SKM-1 treated with dmso at 0.1 percent for 144 hours (cell line): ENCODE measurements at regions not wholly inside any gene's neighbourhood (a gene's known extent, or its start where the extent isn't known, plus 50 kb on each side); places are given as distances from the start of the nearest gene placed in this dataset.

Source experiments
- DNase-seq: peaks from one replicate; lab custom pipeline; 2025; ENCODE audit not compliant: unreplicated experiment; lab: John Stamatoyannopoulos, UW

DNA sequence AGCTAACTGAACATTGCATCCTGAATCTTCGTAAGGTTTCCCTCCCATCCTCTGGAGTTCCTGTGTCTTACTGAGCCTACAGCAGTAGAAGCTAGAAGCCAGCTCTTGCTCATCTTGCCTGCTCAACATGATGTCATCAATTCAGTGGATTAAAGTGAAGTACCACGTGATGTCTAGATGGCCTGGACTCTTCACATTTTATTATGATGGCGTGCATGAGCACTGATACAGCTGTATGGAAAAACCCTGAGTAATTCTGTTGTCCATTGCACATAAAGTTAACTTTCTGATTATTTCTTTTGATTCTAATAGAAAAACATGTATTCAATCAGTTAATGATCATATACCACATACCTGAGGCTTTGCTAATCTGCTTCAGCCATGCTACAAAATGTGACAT is 2387.7 kb upstream of the TENM3 start:
- no peak for DNase-seq

DNA sequence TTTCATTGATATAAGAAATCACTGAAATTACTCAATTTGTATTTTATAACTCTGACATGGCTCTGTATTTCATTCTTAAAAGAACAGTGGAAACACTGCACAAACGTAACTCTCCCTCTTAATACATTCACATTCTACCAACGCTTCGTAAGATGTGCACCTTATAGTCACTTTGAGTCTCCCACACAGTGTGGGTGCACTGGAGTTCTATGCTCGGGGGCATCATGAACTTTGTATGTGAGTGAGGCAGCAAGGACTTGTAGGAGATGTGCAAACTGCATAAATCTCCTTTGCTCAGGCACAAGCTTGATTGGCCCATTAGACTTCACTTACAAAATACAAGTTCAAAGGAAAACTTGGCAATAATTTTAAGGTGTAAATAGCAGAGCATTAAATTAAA is 2385.0 kb upstream of the TENM3 start:
- DNase-seq, result no peak

DNA sequence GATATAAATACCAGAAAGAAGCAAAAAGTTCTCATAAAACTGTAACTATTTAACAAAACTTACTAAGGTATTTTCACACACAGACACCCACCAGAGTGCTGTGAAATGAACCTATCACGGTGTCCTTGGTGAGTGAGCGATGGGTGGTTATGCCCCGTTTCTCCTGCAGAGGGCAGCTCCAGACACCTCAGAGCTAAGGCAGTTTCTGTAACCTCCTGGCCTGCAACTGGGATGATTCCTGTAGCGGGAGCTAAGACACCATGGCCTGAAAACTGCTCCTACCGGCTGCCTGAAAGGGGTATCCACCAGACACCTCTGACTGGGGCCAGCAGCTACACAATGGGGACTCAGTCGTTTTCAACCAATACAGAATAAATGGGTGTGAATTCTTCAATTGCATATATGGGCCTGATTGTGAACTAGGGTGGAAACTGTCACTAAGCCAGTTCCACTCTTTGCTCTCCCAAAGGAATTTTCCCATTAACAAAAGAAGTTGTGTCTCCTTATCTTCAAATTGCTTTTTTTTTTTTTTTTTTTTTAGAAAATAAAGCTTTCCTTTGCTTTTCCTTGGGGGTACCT is 2375.8 kb upstream of the TENM3 start:
- DNase-seq, result peak; percentile 71

DNA sequence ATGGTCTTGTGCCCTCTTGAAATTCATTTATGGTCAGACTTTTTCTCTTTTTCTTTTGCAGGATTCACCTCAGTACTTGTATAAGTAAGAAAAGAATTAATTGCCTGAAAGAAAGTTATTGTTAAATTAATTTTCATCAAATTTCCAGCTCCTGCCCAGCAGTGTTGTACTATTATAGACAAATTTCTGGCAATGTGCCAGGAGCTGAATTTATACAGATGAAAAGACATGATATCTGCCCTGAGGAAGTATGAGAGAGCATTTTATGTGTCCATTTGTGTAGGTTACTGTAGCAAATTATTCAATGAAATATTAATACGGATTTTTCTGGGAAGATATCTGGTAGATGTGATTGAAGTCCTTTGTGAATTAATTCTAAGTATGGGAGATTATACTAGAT is 2371.5 kb upstream of the TENM3 start:
- DNase-seq, result no peak

DNA sequence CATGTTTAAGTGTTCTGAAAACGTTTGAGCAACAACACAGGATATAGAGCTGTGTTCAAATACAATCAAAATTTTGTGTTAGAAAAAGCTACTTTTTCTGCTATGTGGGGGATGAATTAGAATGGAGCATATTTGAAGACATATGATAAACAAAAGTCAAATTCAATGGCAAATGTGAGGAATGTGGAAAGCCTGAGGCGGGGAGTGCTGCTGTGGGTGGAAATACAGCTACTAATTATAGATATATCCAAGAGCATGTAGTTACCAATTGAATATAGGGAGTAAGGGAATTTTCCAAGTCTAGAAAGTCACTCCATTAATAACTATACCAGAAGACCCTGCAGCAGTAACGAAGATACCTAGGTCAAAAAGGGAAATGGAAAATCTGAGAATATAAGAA is 2370.4 kb upstream of the TENM3 start:
- no peak for DNase-seq

DNA sequence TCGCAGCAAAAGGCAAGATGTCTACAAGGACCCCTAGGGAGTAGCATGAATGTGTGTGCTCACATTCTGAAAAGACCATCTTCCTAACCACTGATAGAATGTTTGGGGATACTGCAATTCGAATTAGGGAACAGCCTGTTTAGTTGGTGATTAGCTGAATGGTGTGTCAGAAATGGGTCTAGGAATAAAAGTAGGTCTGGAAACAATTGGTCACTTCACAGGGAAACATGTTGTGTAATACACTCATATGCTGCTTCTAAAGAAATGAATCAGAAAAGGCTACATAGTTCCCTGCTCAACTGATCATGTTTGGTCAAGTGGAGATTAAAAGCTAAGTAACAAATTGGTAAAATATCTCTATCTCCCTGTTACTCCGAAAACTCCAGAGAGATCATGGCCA is 2362.4 kb upstream of the TENM3 start:
- DNase-seq, result no peak

DNA sequence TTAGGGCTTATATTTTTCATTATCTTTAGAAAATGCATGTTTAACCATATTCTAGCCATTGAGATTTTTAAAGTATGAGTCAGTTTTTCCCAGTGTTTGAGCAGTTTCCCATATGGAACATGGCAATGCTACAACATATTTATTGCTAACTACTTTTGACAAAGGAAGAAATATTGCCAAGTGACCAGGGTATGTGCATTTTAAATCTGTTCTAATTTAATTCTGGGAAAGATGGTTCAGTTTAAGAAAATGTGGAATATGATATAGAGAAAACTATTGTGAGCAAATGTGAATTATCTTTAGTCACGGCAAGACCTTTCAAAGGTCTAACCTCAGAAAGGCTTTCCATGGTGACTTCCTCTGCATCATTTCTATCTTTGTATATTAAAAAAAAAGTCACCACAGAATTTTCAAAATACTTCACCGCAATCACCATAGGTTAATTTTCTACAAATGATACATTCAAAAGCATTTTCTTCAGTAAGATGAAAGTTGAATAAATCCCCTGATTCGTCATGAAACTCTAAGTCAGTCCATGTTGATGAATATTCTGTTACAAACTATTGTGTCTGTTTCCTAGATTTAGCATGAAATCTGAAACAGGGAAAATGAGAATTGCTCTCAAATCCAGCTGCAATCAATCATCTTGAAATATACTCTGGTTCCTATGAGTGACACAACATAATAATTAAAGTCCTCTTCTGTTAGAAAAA is 2349.0 kb upstream of the TENM3 start:
- no peak for DNase-seq

DNA sequence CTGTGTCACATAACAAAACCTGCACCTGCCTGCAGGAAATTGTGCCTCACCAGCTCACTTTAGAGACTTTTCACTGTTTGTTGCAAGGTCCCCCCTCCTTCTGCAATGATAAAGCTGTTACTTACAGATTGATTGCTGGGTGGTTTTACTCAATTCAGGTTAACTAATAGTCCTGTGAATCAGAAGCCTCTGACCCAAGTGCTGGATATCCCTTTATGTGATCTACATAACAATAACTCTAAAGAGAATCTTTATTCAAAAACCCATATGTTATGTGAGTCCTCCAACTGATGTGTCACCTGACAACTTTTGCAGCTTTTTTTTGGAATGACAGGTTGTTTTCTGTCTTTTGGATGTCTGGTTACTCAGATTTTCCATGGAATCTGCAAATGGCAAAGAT is 2323.6 kb upstream of the TENM3 start:
- no peak for DNase-seq

DNA sequence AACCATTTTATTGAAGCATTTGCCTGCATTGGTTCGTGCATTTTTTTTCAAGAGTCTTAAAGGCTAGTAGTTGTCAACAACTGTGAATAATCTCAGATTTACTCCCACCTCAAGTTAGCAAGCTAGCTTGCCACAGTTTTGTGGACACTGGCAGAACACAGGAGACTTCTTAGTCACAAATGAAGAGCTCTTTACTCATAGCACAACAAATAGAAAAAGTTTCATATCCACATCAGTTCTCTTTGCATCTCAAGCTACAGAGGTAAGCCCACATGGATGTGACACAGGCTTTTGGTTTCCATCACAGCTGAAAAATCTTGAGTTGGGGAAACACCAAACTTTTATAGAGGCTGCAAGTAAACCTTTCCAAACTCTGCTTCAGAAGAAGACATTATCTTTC is 2315.7 kb upstream of the TENM3 start:
- DNase-seq, result no peak

DNA sequence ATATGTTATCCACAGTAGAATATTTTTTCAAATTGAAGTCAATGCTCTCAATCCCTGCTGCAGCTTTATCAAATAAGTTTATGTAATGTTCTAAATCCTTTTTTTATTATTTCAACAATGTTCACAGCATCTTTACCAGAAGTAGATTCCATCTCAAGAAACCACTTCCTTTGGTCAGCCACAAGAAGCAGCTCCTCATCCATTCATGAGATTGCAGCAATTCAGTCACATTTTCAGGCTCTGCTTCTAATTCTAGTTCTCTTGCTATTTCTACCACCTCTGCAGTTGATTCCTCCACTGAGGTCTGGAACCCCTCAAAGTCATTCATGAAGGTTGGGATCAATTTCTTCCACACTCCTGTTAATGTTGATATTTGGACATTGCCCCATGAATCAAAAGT is 2301.3 kb upstream of the TENM3 start:
- DNase-seq, result no peak

DNA sequence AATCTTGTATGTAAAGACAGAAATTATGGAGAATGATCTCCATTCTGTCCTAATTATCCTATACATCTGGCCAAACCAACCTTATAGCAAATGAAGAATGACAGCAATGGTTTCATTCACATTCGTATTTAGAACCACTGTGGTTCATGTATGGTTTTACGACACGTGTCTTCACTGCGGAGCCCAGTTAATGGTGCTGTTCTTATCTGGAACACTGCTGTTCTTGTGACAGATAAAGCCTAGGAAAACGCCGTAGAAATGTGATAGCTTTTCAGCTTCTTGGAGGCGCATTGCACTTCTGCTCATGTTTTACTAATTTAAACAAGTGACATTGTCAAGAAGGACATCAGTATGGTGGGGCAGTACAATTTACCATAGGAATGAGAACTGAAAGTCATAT is 2266.4 kb upstream of the TENM3 start:
- DNase-seq, result no peak

DNA sequence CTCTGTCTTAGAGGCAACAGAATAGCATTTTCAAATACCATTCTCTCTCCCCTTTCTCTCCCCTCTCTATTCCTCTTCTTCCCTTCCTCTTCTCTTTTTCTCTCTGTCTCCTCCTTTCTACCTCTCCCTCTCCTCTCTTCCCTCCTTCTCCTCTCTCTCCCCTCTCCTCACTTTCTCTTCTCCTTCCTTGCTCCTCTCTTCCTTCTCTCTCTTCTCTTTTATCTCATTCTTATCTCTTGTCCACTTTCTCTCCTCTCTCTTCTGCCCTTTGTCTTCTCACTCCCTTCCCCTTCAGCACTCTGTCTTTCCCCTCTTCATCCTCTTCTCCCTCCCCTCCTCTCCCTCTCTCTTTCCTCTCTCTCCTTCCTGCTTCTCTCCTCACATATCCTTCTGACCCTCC is 2265.8 kb upstream of the TENM3 start:
- no peak for DNase-seq

DNA sequence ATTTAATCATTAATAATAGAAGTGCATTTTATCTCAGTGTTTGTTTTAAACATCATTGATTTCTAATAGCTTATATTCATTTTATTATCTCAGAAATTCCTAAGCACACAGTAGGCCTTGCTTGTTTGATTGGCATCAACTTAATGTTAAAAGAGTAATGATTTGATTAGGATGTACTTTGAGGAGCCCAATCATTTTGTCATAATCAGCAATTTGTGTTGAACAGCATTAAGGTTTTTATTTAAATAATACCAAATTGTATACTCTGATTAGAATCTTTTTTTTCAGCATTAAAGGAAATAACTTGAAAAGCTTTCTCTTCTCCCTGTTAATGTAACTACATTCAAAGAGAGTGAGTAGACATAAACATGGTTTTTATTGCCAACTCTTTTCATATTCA is 2262.0 kb upstream of the TENM3 start:
- DNase-seq, result no peak

DNA sequence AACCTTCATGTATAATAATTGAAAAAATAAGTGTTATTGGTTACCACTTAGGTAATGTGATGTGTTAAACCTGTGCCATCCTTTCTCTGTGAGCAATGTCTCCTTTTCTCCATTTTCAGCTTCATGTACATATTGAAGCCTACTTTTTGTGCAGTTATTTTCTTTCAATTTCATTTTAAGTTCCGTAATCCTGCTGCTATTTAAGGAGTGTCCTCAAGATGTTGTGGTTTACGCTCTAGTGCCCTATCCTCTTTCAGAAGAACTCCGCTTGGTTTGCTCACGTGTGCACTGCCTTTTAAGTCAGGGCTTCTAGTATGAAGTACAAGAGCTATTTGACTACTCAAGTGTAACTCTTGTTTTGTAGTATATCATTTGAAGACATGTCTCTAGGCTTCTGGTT is 2253.2 kb upstream of the TENM3 start:
- no peak for DNase-seq

DNA sequence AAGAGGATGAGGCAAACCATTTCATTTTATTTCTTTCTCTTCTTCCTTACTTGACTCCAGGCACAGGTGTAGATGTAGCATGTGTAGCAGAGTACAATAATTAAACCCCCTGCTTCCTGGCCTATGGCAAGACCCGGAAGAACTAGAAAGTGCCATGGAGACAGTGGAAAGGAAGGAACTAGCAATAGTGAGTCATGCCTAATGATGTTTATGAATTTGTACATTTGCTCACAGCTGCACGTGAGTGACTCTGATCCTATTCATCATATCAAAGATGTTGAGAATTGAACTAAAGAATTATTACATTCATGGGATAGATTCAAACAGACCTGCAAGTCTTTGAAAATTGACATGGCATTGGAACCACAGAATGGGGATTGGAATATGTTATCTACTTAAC is 2233.9 kb upstream of the TENM3 start:
- DNase-seq, result no peak

DNA sequence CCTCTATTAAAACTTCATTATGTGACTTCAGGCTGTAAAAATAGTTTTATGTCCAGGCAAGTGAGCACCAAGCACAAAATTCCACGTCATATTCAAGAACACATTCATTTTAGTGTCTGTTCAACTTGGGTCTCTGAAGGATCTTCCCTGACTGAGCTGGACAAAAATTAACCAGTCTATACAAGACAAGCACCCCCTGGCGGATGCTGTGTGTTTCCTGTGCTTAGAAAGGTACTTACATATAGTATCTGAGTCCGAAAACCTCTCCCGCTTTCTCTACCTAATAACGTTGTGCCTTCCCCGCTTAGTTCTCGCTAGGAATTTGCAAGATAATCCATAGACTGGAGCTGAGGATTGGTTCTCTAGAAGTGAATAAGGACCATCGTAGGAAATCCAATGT is 2214.5 kb upstream of the TENM3 start:
- peak; percentile 12 for DNase-seq

DNA sequence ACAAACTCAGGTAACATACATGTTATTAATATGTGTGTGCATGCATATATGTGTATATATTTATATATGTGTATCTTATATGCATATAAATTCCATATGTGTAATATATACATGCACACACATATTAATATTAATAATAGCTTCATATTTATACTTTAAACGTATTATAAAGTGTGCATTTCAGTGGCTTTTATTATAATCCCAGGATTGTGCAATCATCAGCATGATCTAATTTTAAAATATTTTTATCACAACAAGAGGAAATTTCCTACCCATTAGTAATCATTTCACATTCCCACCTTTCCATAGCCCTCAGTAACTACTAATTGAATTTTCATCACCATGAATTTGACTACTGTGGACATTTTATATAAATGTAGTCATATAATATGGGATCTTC is 2211.9 kb upstream of the TENM3 start:
- no peak for DNase-seq

DNA sequence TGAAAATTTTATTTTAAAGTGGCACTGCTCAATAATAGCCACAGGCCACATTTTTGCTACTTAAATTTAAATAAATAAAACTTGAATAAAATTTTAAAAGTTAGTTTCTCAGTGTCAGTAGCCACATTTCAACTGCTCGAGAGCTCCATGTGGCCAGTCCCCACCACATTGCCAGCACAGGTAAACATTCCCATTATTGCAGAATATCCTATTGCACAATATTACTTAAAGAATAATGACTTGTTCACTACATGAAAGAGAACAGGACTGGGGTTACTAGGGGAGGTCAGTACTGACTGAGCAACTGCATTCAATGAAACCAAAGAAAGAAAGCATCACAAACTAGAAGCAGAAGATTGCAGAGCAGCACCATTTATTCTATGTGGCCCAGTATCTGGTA is 2201.6 kb upstream of the TENM3 start:
- DNase-seq, result no peak

DNA sequence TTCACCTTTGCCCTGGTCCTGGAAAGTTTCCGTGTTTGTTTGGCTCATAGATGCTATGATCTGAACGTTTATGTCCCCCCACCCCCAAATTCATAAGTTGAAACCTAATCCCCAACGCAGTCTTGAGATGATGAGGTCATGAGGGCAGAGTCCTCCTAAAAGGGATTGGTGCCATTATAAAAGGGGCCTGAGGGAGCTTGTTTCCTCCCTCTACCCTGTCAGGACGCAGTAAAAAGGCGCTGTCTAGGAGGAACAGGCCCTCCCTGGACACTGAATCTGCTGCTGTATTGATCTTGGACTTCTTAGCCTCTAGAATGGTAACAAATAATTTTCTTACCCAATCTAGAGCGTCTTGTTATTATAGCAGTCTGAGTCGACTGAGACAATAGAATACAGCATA is 2190.6 kb upstream of the TENM3 start:
- DNase-seq, result no peak

DNA sequence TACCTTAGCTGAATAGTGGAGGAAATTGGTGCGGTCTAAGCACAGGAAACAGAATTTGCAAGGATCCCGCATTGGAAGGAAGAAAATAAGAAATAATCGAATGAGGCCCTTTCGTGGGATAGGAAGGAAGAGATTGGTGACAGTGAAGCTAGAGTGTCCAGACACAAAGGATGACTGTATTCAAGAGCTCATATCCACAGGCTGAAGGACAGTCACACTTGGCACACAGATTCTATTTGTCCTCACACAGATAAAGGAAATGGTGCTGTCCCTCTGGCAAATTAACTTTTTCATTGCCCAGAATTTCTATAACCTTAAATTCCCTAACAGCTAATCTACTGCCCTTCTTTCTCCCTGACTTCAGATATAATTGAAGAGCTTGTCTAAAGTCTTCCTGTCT is 2188.9 kb upstream of the TENM3 start:
- no peak for DNase-seq

DNA sequence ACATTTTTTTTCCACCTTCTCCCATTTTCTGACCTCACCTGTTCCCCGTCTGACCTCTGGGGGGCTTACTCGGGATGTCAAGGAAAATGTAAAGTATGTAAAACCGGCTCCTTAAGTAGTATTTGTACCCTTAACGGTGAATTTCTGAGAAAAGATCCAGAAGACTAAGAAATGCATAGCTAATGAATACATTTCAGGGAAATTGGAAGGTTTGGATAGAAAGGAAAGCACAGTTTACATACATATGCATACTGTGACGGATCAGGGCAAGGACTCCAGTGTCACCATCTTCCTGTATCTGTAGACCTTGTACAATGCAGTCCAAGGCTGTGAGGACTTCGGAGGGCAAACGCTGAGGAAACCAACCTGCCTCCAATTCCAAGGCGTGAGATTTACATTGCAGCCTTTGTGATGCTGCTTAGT is 2185.9 kb upstream of the TENM3 start:
- DNase-seq, result peak; percentile 48

DNA sequence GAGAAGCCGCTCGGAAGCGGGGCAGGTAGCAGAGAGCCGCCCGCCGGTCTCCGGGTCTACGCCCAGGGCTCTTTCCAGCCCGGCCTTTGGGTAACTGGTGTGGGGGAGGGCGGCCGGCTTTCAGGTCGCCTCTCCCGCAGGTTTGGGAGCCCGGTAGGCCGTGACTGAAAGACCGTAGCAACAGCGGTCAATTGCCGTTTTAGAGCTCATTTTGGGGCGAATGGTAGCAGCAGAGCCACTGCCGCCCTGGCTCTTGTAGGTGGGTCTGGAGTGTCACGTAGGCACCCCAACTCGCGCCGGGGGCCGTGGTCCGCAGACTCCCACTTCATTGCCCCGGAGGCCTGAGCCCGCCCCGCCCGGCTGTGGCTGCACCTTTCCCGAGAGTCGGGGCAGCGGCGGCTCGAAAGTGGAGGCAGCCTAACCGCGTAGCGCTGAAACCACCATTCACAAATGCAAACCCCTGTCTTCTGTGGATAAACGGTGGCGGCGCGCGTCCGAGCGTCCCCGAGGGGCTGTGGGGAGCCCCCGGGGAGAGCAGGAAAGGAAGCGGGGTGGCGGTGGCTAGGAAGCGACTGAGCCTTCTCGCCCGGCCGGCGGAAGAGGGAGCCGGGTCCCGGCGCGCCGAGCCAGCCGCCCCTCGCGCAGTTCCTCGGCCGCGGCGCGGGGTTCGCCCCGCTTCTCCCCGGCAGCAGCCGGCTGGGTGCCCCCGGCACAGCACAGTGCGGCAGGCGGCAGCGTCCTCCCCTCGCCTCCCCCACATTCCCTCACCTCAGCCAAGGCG is 2185.1 kb upstream of the TENM3 start:
- peak; percentile 41 for DNase-seq
